Tibial nerve (tissue), 3 donors: ENCODE measurements at regions not wholly inside any gene's neighbourhood (a gene's known extent, or its start where the extent isn't known, plus 50 kb on each side); places are given as distances from the start of the nearest gene placed in this dataset.

Experiments used
- POLR2A ChIP-seq, 2 donors: fragments of 450-650 bp; IDR thresholded peaks; one replicate each; pipeline ENCODE4 v1.6.1; 2017; ENCODE audit warnings: antibody characterized with exemption in 2 of 2, mild to moderate bottlenecking in 2 of 2, moderate library complexity in 2 of 2
- TF ChIP-seq, protein P1 (sequence below), 5 experiments: fragments of 200-600 bp in 3 of 5; fragments of 450-650 bp in 2 of 5; sonication (generic) in 3 of 5; IDR thresholded peaks; one replicate each; pipeline ENCODE4 v1.5.1; 2016 to 2019; ENCODE audit warnings: antibody characterized with exemption in 5 of 5, mild to moderate bottlenecking in 3 of 5, moderate library complexity in 2 of 5

DNA sequence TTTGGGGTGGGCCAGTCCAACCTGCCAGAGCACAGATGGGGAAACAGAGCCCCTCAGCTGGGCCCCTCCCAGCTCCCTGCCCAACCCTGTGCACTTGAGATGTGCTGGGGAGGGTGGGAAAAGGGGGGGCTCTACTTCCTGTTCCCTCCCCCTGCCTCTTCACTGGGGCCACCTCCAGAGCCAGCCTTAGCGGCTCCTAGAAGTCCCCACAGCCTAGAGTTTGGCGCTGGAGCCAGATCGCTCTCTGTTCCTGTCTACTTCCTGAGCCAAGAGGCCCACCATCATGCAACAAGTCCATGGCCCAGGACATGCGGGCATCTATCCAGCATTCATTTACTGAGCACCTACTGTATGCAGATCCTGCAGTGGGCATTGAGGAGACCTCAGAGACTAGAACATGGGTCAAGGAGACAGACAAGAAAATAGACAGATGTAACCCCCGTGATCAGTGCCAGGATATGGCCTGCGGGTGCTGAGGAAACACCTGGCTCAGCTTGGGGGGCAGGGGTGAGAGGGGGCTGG lies 144.1 kb downstream of the SYF2 start:
- TF ChIP-seq, protein P1, sequence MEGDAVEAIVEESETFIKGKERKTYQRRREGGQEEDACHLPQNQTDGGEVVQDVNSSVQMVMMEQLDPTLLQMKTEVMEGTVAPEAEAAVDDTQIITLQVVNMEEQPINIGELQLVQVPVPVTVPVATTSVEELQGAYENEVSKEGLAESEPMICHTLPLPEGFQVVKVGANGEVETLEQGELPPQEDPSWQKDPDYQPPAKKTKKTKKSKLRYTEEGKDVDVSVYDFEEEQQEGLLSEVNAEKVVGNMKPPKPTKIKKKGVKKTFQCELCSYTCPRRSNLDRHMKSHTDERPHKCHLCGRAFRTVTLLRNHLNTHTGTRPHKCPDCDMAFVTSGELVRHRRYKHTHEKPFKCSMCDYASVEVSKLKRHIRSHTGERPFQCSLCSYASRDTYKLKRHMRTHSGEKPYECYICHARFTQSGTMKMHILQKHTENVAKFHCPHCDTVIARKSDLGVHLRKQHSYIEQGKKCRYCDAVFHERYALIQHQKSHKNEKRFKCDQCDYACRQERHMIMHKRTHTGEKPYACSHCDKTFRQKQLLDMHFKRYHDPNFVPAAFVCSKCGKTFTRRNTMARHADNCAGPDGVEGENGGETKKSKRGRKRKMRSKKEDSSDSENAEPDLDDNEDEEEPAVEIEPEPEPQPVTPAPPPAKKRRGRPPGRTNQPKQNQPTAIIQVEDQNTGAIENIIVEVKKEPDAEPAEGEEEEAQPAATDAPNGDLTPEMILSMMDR (IDR thresholded peaks at IDR 0.05) = no peak
- TF ChIP-seq POLR2A (IDR thresholded peaks at IDR 0.05) = no peak
